HCT116 (cell line): ENCODE measurements at regions not wholly inside any gene's neighbourhood (a gene's known extent, or its start where the extent isn't known, plus 50 kb on each side); places are given as distances from the start of the nearest gene placed in this dataset.

Experiments
- ATF3 ChIP-seq: IDR thresholded peaks from 2 replicates; pipeline ENCODE4 v1.6.1; 2012
- CEBPB ChIP-seq: IDR thresholded peaks from 2 replicates; pipeline ENCODE4 v1.6.1; 2012; ENCODE audit warnings: low read depth
- CTCF ChIP-seq, 3 experiments: fragments of 200-600 bp in 1 of 3; sonication (generic) in 1 of 3; IDR thresholded peaks in 2 of 3; conservative IDR thresholded peaks in 1 of 3; 2 replicates each; pipeline ENCODE4 v1.5.1; 2012 to 2017; ENCODE audit warnings: low read depth in 2 of 3, low read length in 2 of 3, antibody characterized with exemption in 1 of 3, borderline replicate concordance in 1 of 3, control low read depth in 1 of 3, mild to moderate bottlenecking in 1 of 3, mixed read lengths in 1 of 3, mixed run types in 1 of 3, moderate library complexity in 1 of 3; ENCODE audit not compliant: insufficient read depth in 1 of 3
- EZH2 ChIP-seq: fragments of 200-600 bp; sonication (generic); IDR thresholded peaks from 2 replicates; pipeline ENCODE4 v1.6.1; 2017; ENCODE audit warnings: antibody characterized with exemption, mixed run types
- EZH2phosphoT487 ChIP-seq: fragments of 200-600 bp; IDR thresholded peaks from 2 replicates; pipeline ENCODE4 v1.6.1; 2018; ENCODE audit warnings: antibody characterized with exemption, borderline replicate concordance
- FOSL1 ChIP-seq: IDR thresholded peaks from 2 replicates; pipeline ENCODE4 v1.6.1; 2012; ENCODE audit warnings: low read depth
- MAX ChIP-seq: IDR thresholded peaks from 2 replicates; pipeline ENCODE4 v1.6.1; 2012
- POLR2AphosphoS5 ChIP-seq: IDR thresholded peaks from 2 replicates; pipeline ENCODE4 v1.6.1; 2011; ENCODE audit warnings: mild to moderate bottlenecking, low read depth, low read length, moderate library complexity
- RAD21 ChIP-seq: IDR thresholded peaks from 2 replicates; pipeline ENCODE4 v1.6.1; 2012; ENCODE audit warnings: low read depth, mild to moderate bottlenecking
- REST ChIP-seq: IDR thresholded peaks from 2 replicates; pipeline ENCODE4 v1.6.1; 2012; ENCODE audit warnings: low read depth
- SIN3A ChIP-seq: IDR thresholded peaks from 2 replicates; pipeline ENCODE4 v1.6.1; 2012; ENCODE audit warnings: low read depth
- YY1 ChIP-seq: IDR thresholded peaks from 2 replicates; pipeline ENCODE4 v1.6.1; 2011; ENCODE audit warnings: low read length, low read depth, moderate library complexity, mild to moderate bottlenecking; ENCODE audit not compliant: insufficient replicate concordance; ENCODE audit errors: extremely low read depth
- ZBTB33 ChIP-seq: IDR thresholded peaks from 2 replicates; pipeline ENCODE4 v1.6.1; 2011; ENCODE audit warnings: mild to moderate bottlenecking, low read length, moderate library complexity; ENCODE audit not compliant: insufficient replicate concordance; ENCODE audit errors: extremely low read depth

- TF ChIP-seq FOSL1, result no peak
- no peak for TF ChIP-seq ATF3
- no peak for TF ChIP-seq EZH2
- TF ChIP-seq CTCF (IDR thresholded peaks at IDR 0.05 in 2 of 3, conservative IDR thresholded peaks at IDR 0.05 in 1 of 3; ENCODE audit: borderline replicate concordance in 1 of 3, insufficient read depth in 1 of 3, low read depth in 2 of 3, low read length in 2 of 3), result peak in 1 of 3 experiments; percentile 6; a peak in 1 of 6 replicates
- no peak for TF ChIP-seq CEBPB
- TF ChIP-seq REST, result no peak
- no peak for TF ChIP-seq SIN3A
- no peak for TF ChIP-seq POLR2AphosphoS5
- no peak for TF ChIP-seq YY1
- no peak; the same call in 1 of the 2 replicates for TF ChIP-seq RAD21
- no peak for TF ChIP-seq MAX
- no peak for TF ChIP-seq ZBTB33
- TF ChIP-seq EZH2phosphoT487, result no peak
These were observed 295.1 kb upstream of the KYNU start for GRCh38 chr2:142582317-142582716.
